Thyroid gland (tissue), 4 donors: ENCODE measurements at regions not wholly inside any gene's neighbourhood (a gene's known extent, or its start where the extent isn't known, plus 50 kb on each side); places are given as distances from the start of the nearest gene placed in this dataset.

ENCODE experiments used
- CTCF ChIP-seq, 6 experiments: fragments of 200-600 bp in 3 of 6; fragments of 450-650 bp in 3 of 6; sonication (generic) in 3 of 6; IDR thresholded peaks; one replicate each; pipeline ENCODE4 v1.5.1; 2016 to 2019; ENCODE audit warnings: antibody characterized with exemption in 6 of 6, mild to moderate bottlenecking in 2 of 6, inconsistent platforms in 1 of 6, moderate library complexity in 1 of 6
- POLR2A ChIP-seq, 2 donors: fragments of 450-650 bp; IDR thresholded peaks; one replicate each; pipeline ENCODE4 v1.6.1; 2017; ENCODE audit warnings: antibody characterized with exemption in 2 of 2, mild to moderate bottlenecking in 2 of 2, moderate library complexity in 1 of 2

DNA sequence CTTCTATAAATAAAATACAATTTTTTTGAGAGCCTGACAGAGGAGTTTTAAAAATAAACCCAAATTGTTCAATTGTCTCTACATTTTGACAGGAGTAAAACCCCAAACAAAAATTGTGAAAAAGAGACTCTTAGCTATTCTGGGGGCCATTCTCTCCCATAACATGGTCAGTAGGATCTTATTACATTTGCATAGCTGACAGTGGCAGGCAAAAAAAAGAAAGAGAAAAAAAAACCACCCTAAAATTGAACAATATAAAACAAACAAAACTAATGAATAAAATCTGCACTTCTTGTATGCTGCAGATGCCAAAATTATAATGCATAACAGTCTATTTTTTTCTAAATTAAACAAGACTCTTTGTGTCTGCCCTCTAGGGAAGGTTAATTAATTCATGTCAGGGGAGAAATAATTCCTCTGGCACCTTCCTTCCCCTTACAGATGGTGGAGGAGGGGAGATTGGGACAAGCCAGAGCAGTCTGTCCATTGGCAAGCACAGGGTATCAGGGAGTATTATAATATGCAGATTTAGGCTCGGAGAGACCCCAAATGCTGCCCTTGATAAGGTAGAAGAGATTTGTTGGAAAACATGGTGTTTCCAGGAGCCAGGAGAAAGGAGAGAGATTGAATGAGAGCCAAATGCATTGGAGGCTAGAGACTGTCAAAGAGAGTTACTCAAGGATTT lies 79.7 kb upstream of the CDH6 start:
- TF ChIP-seq POLR2A (IDR thresholded peaks at IDR 0.05) = no peak
- no peak for TF ChIP-seq CTCF (IDR thresholded peaks at IDR 0.05)
